Kidney epithelial cell (primary cell): ENCODE measurements at regions not wholly inside any gene's neighbourhood (a gene's known extent, or its start where the extent isn't known, plus 50 kb on each side); places are given as distances from the start of the nearest gene placed in this dataset.

ENCODE experiments used
- DNase-seq: peaks from one replicate; pipeline ENCODE4 v3.0.0-alpha.2; 2010; ENCODE audit warnings: low read depth
- H3K27me3 ChIP-seq: 2 replicates; pipeline ENCODE4 v1.6.0; 2011; ENCODE audit warnings: low read length; ENCODE audit not compliant: control insufficient read depth, insufficient read depth
- H3K36me3 ChIP-seq: 2 replicates; pipeline ENCODE4 v1.5.1; 2011; ENCODE audit warnings: low read length; ENCODE audit not compliant: control insufficient read depth, insufficient read depth
- H3K4me3 ChIP-seq: 2 replicates; pipeline ENCODE4 v1.5.1; 2011; ENCODE audit warnings: low read depth, mild to moderate bottlenecking, control low read depth, low read length
- TF ChIP-seq, protein P1 (sequence below): IDR thresholded peaks from 2 replicates; pipeline ENCODE4 v1.5.1; 2011; ENCODE audit warnings: mild to moderate bottlenecking, moderate library complexity, low read length, control low read depth, inconsistent platforms; ENCODE audit not compliant: insufficient read depth, poor library complexity, severe bottlenecking

GRCh38 chr6:54574671-54575070 is 266.4 kb downstream of the TINAG start:
- H3K4me3 ChIP-seq = no peak overlapping the region
- no peaks in the 10 kb centered on the region for H3K36me3 ChIP-seq
- TF ChIP-seq, protein P1, sequence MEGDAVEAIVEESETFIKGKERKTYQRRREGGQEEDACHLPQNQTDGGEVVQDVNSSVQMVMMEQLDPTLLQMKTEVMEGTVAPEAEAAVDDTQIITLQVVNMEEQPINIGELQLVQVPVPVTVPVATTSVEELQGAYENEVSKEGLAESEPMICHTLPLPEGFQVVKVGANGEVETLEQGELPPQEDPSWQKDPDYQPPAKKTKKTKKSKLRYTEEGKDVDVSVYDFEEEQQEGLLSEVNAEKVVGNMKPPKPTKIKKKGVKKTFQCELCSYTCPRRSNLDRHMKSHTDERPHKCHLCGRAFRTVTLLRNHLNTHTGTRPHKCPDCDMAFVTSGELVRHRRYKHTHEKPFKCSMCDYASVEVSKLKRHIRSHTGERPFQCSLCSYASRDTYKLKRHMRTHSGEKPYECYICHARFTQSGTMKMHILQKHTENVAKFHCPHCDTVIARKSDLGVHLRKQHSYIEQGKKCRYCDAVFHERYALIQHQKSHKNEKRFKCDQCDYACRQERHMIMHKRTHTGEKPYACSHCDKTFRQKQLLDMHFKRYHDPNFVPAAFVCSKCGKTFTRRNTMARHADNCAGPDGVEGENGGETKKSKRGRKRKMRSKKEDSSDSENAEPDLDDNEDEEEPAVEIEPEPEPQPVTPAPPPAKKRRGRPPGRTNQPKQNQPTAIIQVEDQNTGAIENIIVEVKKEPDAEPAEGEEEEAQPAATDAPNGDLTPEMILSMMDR = no peak
- DNase-seq = no peak
- no peaks in the 10 kb centered on the region for H3K27me3 ChIP-seq

DNA sequence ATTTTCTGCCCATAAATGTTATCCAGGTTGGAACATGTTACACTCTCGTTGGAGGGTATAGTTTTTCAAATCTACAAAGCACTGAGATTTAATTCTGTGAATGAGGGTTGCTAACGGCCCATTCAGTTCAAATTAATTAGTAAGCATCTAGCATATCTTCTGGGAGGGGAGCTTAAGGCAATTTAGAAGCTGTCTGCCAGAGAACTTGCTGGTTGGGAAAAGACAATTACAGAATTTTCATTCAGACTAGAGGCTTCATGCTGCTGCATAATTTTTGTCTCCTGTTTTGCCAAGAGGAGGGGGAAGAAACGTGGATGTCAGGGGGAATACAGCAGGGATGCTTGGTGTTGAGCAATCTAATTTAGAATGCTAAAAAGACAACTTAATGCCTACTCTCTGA is 268.3 kb upstream of the FAM83B start:
- no peak for DNase-seq
- Histone ChIP-seq H3K27me3 (no peaks in the 10 kb centered on the region), H3K4me3 (no peak overlapping the region), H3K36me3 (no peaks in the 10 kb centered on the region)
- TF ChIP-seq, protein P1 = no peak

GRCh38 chr6:54579011-54579410 is 267.6 kb upstream of the FAM83B start:
- peak; percentile 43 for DNase-seq
- TF ChIP-seq, protein P1 = no peak
- Histone ChIP-seq H3K4me3 (no peak overlapping the region), H3K36me3 (no peaks in the 10 kb centered on the region), H3K27me3 (no peaks in the 10 kb centered on the region)

DNA sequence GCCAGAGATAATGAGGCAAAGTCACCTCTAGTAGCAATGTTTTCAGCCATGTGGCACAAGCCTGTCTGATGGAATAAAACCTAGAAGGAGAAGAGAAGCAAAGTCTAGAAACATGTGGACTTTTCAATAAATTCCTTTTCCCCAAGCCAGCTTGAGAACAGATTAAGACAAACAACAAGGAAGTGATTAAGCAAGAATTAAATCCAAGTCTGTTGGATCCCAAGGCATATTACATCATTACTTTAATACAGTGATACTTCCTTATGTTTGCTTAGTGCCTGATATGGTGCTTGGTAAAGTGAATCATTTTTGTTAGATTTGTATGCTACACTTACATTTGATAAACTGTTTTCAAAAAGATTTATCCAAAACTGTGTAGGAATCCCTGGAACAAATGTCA is 260.3 kb upstream of the FAM83B start:
- DNase-seq = no peak
- H3K27me3 ChIP-seq = no peaks in the 10 kb centered on the region
- no peak overlapping the region for H3K4me3 ChIP-seq
- TF ChIP-seq, protein P1 = no peak
- no peaks in the 10 kb centered on the region for H3K36me3 ChIP-seq

- no peaks in the 10 kb centered on the region for H3K36me3 ChIP-seq
- TF ChIP-seq, protein P1 = no peak
- DNase-seq = no peak
Observed at GRCh38 chr6:54587277-54587676, 259.3 kb upstream of the FAM83B start.

GRCh38 chr6:54588176-54588575 is 258.4 kb upstream of the FAM83B start:
- no peak for DNase-seq
- H3K36me3 ChIP-seq = no peaks in the 10 kb centered on the region
- TF ChIP-seq, protein P1 = no peak
- H3K27me3 ChIP-seq = no peaks in the 10 kb centered on the region
- H3K4me3 ChIP-seq = no peak overlapping the region

More at GRCh38 chr6:54587277-54587676, 259.3 kb upstream of the FAM83B start:
- no peaks in the 10 kb centered on the region for H3K27me3 ChIP-seq
- H3K4me3 ChIP-seq = no peak overlapping the region
